ENCODE measurements at regions not wholly inside any gene's neighbourhood (a gene's known extent, or its start where the extent isn't known, plus 50 kb on each side); places are given as distances from the start of the nearest gene placed in this dataset.

GRCh38 chr17:54493691-54494090, 407.0 kb upstream of the TOM1L1 start:
- intact Hi-C loops (cut with DNase I; ENCODE audit: low total_unique reads) = no loop called here
- no peak overlapping the region for H3K4me3 ChIP-seq
- no peak for TF ChIP-seq POLR2A (IDR thresholded peaks at IDR 0.05)
- TF ChIP-seq CTCF (IDR thresholded peaks at IDR 0.05) = no peak
- TF ChIP-seq EP300 (IDR thresholded peaks at IDR 0.05) = no peak
- TF ChIP-seq POLR2AphosphoS5 (IDR thresholded peaks at IDR 0.05) = no peak

DNA sequence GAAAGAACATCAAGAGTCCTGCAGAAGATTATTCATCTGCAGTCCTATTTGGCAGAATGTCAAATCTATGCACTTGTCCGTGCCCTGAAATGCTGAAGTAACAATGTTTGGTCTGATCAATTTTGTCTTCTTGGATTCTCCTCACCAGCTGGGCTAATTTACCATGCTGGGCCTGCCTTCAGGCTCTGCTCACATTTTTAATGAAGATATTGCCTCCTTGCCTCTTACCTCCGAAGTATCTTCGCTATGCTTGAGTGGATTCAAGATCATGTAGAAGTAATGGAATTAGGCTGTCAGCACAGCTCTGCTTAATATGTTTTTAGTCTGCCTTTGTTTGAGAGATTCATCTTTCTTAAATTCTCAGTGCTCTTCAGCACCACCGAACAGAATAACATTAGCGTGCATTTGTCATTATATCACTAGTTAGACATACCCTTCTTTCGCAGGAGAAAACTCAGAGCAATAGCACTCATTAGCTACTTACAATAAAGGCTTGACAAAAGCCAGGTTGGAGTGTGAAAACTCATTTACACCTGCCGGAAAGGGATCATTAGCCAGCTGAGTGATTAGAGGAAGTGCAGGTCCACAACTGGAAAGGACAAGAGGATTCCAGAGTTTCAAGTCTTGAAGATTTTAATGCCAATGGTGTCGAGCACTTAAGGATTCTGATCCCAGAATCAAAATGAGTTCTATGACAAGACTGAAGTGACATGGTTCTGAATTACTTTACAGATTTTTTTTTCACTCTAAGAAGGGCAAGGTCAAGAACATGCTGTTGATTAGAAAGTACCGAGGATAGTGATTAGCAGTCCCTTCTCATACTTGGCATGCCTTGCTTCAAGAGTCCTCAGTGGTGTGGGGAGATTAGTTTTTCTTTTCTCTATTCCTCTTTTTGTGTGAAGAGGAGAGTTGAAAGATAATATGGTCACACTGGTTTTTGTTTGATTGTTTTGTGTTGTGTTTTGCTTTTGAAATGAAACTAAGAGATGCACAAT, 405.6 kb upstream of the TOM1L1 start:
- Histone ChIP-seq H3K36me3 (no peaks in the 10 kb centered on the region), H3K27me3 (no peaks in the 10 kb centered on the region), H3K4me3 (no peak overlapping the region), H3K27ac (no peak overlapping the region), H3K9me3 (no peaks in the 10 kb centered on the region), H3K4me1 (no peaks in the 10 kb centered on the region)
- peak in 1 of 2 donors; percentile 2 for DNase-seq
- WGBS, 5 donors = 63 to 75% (median 70%) methylated on average over 9 of the region's 9 CpGs
- intact Hi-C loops (cut with DNase I; ENCODE audit: low total_unique reads) = no loop called here
- TF ChIP-seq CTCF (IDR thresholded peaks at IDR 0.05) (no peak), POLR2A (IDR thresholded peaks at IDR 0.05) (no peak), POLR2AphosphoS5 (IDR thresholded peaks at IDR 0.05) (no peak), EP300 (IDR thresholded peaks at IDR 0.05) (no peak)

More at GRCh38 chr17:54493691-54494090, 407.0 kb upstream of the TOM1L1 start:
- H3K36me3 ChIP-seq = no peaks in the 10 kb centered on the region
- no peak overlapping the region for H3K27ac ChIP-seq
- no peaks in the 10 kb centered on the region for H3K27me3 ChIP-seq
- no peak for DNase-seq
- H3K9me3 ChIP-seq = no peaks in the 10 kb centered on the region
- H3K4me1 ChIP-seq = no peaks in the 10 kb centered on the region

- Histone ChIP-seq H3K27me3 (no peaks in the 10 kb centered on the region), H3K9me3 (no peaks in the 10 kb centered on the region)
Observed at GRCh38 chr17:54505404-54505803, 395.2 kb upstream of the TOM1L1 start.

GRCh38 chr17:54518706-54519105, 381.9 kb upstream of the TOM1L1 start:
- Histone ChIP-seq H3K4me3 (no peak overlapping the region), H3K9me3 (no peaks in the 10 kb centered on the region), H3K36me3 (no peaks in the 10 kb centered on the region), H3K27ac (no peak overlapping the region), H3K27me3 (no peaks in the 10 kb centered on the region), H3K4me1 (no peaks in the 10 kb centered on the region)
- intact Hi-C loops (cut with DNase I; ENCODE audit: low total_unique reads) = no loop called here
- 70 to 93% (median 82%) methylated on average over 2 of the region's 2 CpGs for WGBS, 5 donors
- no peak for DNase-seq
- TF ChIP-seq EP300 (IDR thresholded peaks at IDR 0.05) = no peak

More at GRCh38 chr17:54505404-54505803, 395.2 kb upstream of the TOM1L1 start:
- TF ChIP-seq POLR2A (IDR thresholded peaks at IDR 0.05) = no peak
- TF ChIP-seq POLR2AphosphoS5 (IDR thresholded peaks at IDR 0.05) = no peak
- no peak for TF ChIP-seq EP300 (IDR thresholded peaks at IDR 0.05)
- no peak for TF ChIP-seq CTCF (IDR thresholded peaks at IDR 0.05)
- H3K27ac ChIP-seq = no peak overlapping the region
- no peaks in the 10 kb centered on the region for H3K36me3 ChIP-seq
- H3K4me1 ChIP-seq = no peaks in the 10 kb centered on the region
- no peak for DNase-seq
- intact Hi-C loops (cut with DNase I; ENCODE audit: low total_unique reads) = no loop called here
- no peak overlapping the region for H3K4me3 ChIP-seq

DNA sequence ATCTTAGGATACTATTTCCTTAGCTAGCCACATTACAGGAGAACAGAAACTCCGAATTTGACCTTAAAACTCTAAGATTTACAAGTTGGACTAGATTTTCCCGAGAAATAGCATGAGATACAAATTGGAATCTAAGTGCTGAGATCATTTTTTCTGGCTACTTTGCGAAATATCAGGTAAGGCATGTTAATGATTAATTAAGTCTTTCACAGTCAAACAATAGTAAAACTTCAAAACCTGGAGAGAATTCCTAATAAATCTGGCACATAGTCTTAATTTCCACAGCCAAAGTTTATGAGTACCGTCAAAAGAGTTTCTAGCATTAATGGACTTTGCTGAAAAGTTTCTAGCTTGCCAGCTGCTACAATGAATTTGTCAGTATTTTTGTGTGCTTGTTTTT, 379.5 kb upstream of the TOM1L1 start:
- Histone ChIP-seq H3K9me3 (no peaks in the 10 kb centered on the region), H3K36me3 (no peaks in the 10 kb centered on the region), H3K4me3 (no peak overlapping the region), H3K27ac (no peak overlapping the region), H3K4me1 (no peaks in the 10 kb centered on the region), H3K27me3 (no peaks in the 10 kb centered on the region)
- WGBS, 5 donors = 26 to 45% (median 35%) methylated on average over 4 of the region's 4 CpGs
- TF ChIP-seq POLR2A (IDR thresholded peaks at IDR 0.05) = no peak
- no peak for TF ChIP-seq EP300 (IDR thresholded peaks at IDR 0.05)
- TF ChIP-seq CTCF (IDR thresholded peaks at IDR 0.05) = no peak
- no peak for TF ChIP-seq POLR2AphosphoS5 (IDR thresholded peaks at IDR 0.05)
- intact Hi-C loops (cut with DNase I; ENCODE audit: low total_unique reads) = no loop called here
- DNase-seq = no peak

All from stomach (tissue), 8 donors.